H1 (cell line): ENCODE measurements at regions not wholly inside any gene's neighbourhood (a gene's known extent, or its start where the extent isn't known, plus 50 kb on each side); places are given as distances from the start of the nearest gene placed in this dataset.

ENCODE experiments used
- CTCF ChIA-PET: fragments of 300-600 bp; sonication (Branson Sonifier 250); formaldehyde crosslinking; loops from one replicate; lab custom pipeline; 2021; ENCODE audit not compliant: partially characterized antibody; lab: Charles Lee
- POLR2A ChIA-PET: fragments of 300-600 bp; sonication (Branson Sonifier 250); formaldehyde crosslinking; loops from one replicate; lab custom pipeline; 2021; ENCODE audit warnings: inconsistent platforms; ENCODE audit not compliant: partially characterized antibody; lab: Charles Lee
- DNase-seq, 2 experiments: peaks; one replicate each; pipeline versions ENCODE4 v3.0.0 to v3.0.0-alpha.2; 2010 to 2022; ENCODE audit warnings: low spot score in 2 of 2, low read depth in 1 of 2, mixed read lengths in 1 of 2
- FAIRE-seq: peaks from 2 replicates; lab custom pipeline; 2011; peaks lifted over from hg19 to GRCh38; lab: Jason Lieb, UNC
- H2AFZ ChIP-seq: 2 replicates; pipeline ENCODE4 v1.8.1; 2012; ENCODE audit warnings: low read length, inconsistent platforms
- H2AK5ac ChIP-seq: 2 replicates; pipeline ENCODE4 v1.6.1; 2013; ENCODE audit warnings: low read depth, low read length
- H2BK120ac ChIP-seq: replicated peaks from 2 replicates; pipeline ENCODE3; 2013; ENCODE audit warnings: low read depth, low read length, inconsistent platforms
- H2BK12ac ChIP-seq: 2 replicates; pipeline ENCODE4 v1.6.1; 2013; ENCODE audit warnings: low read depth, low read length
- H2BK15ac ChIP-seq: 2 replicates; pipeline ENCODE4 v1.6.1; 2013; ENCODE audit warnings: low read length
- H2BK20ac ChIP-seq: 2 replicates; pipeline ENCODE4 v1.6.1; 2013; ENCODE audit warnings: low read length
- H2BK5ac ChIP-seq: 2 replicates; pipeline ENCODE4 v1.6.1; 2013; ENCODE audit warnings: low read depth, low read length
- H3K14ac ChIP-seq: 2 replicates; pipeline ENCODE4 v1.6.1; 2013; ENCODE audit warnings: inconsistent platforms; ENCODE audit not compliant: insufficient read length
- H3K18ac ChIP-seq: 2 replicates; pipeline ENCODE4 v1.6.1; 2013; ENCODE audit warnings: low read length; ENCODE audit errors: extremely low read depth
- H3K23ac ChIP-seq: 2 replicates; pipeline ENCODE4 v1.6.1; 2013; ENCODE audit warnings: inconsistent platforms; ENCODE audit not compliant: insufficient read length
- H3K23me2 ChIP-seq: 2 replicates; pipeline ENCODE4 v1.6.1; 2013; ENCODE audit warnings: low read depth, low read length
- H3K27ac ChIP-seq: 2 replicates; pipeline ENCODE4 v1.6.1; 2011; ENCODE audit warnings: low read depth, low read length, inconsistent platforms
- H3K27me3 ChIP-seq, 4 experiments: replicated peaks in 1 of 4; 1 replicate in 1 of 4; 2 replicates in 3 of 4; pipeline versions ENCODE4 v1.6.1 to v1.8.1; 2011 to 2013; ENCODE audit warnings: low read length in 3 of 4, mild to moderate bottlenecking in 3 of 4, inconsistent platforms in 2 of 4, mixed read lengths in 2 of 4, moderate library complexity in 1 of 4; ENCODE audit not compliant: control insufficient read depth in 3 of 4, insufficient read depth in 3 of 4; ENCODE audit errors: extremely low read depth in 1 of 4
- H3K36me3 ChIP-seq, 4 experiments: 2 replicates each; pipeline versions ENCODE4 v1.6.1 to v1.8.1; 2011 to 2013; ENCODE audit warnings: mild to moderate bottlenecking in 4 of 4, low read length in 3 of 4, moderate library complexity in 2 of 4, control low read depth in 1 of 4, inconsistent platforms in 1 of 4; ENCODE audit not compliant: insufficient read depth in 4 of 4, control insufficient read depth in 2 of 4
- H3K4ac ChIP-seq: replicated peaks from 2 replicates; pipeline ENCODE3; 2013; ENCODE audit warnings: low read length, low read depth, mixed read lengths, inconsistent platforms; ENCODE audit not compliant: insufficient read length
- H3K4me1 ChIP-seq, 4 experiments: replicated peaks in 1 of 4; 1 replicate in 1 of 4; 2 replicates in 3 of 4; pipeline versions ENCODE4 v1.6.1 to v1.8.1; 2011 to 2013; ENCODE audit warnings: low read length in 3 of 4, inconsistent platforms in 2 of 4, mixed read lengths in 1 of 4; ENCODE audit not compliant: insufficient read depth in 4 of 4, control insufficient read depth in 3 of 4
- H3K4me2 ChIP-seq, 2 experiments: 2 replicates each; pipeline versions ENCODE4 v1.6.1 to v1.8.1; 2011 to 2013; ENCODE audit warnings: low read depth in 2 of 2, low read length in 2 of 2, control low read depth in 1 of 2, inconsistent platforms in 1 of 2, mild to moderate bottlenecking in 1 of 2; ENCODE audit not compliant: insufficient read depth in 1 of 2
- H3K4me3 ChIP-seq, 4 experiments: fragments of 200-600, 300-600 bp in 1 of 4; sonication (generic), shearing (Covaris generic), sonication (Bioruptor Twin) in 1 of 4; 2 replicates each; pipeline versions ENCODE4 v1.5.1 to v1.8.1; 2011 to 2016; ENCODE audit warnings: low read length in 4 of 4, low read depth in 3 of 4, control low read depth in 2 of 4, inconsistent platforms in 2 of 4, mild to moderate bottlenecking in 2 of 4, mixed read lengths in 1 of 4, moderate library complexity in 1 of 4; ENCODE audit not compliant: insufficient read depth in 2 of 4; ENCODE audit errors: extremely low read depth in 1 of 4
- H3K56ac ChIP-seq: replicated peaks from 2 replicates; pipeline ENCODE3; 2013; ENCODE audit warnings: low read depth, mild to moderate bottlenecking, mixed read lengths, low read length, inconsistent platforms; ENCODE audit not compliant: insufficient read length
- H3K79me1 ChIP-seq: 2 replicates; pipeline ENCODE4 v1.6.1; 2013; ENCODE audit warnings: low read depth, low read length, control low read depth
- H3K79me2 ChIP-seq, 2 experiments: 2 replicates each; pipeline versions ENCODE4 v1.6.1 to v1.8.1; 2012 to 2013; ENCODE audit warnings: low read length in 2 of 2, mild to moderate bottlenecking in 2 of 2, inconsistent platforms in 1 of 2; ENCODE audit not compliant: insufficient read depth in 2 of 2, control insufficient read depth in 1 of 2
- H3K9ac ChIP-seq, 4 experiments: replicated peaks in 1 of 4; 1 replicate in 1 of 4; 2 replicates in 3 of 4; pipeline versions ENCODE4 v1.6.1 to v1.8.1; 2011 to 2013; ENCODE audit warnings: low read depth in 3 of 4, low read length in 3 of 4, control low read depth in 2 of 4, mild to moderate bottlenecking in 2 of 4, moderate library complexity in 2 of 4, inconsistent platforms in 1 of 4; ENCODE audit errors: extremely low read depth in 1 of 4
- H3K9me3 ChIP-seq, 2 experiments: 2 replicates each; pipeline versions ENCODE4 v1.6.1 to v1.8.1; 2012 to 2013; ENCODE audit warnings: mild to moderate bottlenecking in 2 of 2, moderate library complexity in 2 of 2, control low read depth in 1 of 2, inconsistent platforms in 1 of 2, low read depth in 1 of 2, low read length in 1 of 2, mixed read lengths in 1 of 2; ENCODE audit not compliant: insufficient read depth in 2 of 2
- H4K20me1 ChIP-seq, 2 experiments: replicated peaks in 1 of 2; 2 replicates each; pipeline versions ENCODE3 to v1.8.1; 2011 to 2013; ENCODE audit warnings: inconsistent platforms in 2 of 2, low read length in 2 of 2, mild to moderate bottlenecking in 1 of 2; ENCODE audit not compliant: insufficient read depth in 2 of 2, control insufficient read depth in 1 of 2
- H4K5ac ChIP-seq: 2 replicates; pipeline ENCODE4 v1.6.1; 2013; ENCODE audit warnings: low read length, low read depth, mixed read lengths, inconsistent platforms; ENCODE audit not compliant: insufficient read length
- H4K8ac ChIP-seq: 2 replicates; pipeline ENCODE4 v1.8.0; 2013; ENCODE audit warnings: mild to moderate bottlenecking, moderate library complexity, low read length, inconsistent platforms; ENCODE audit not compliant: insufficient read depth; ENCODE audit errors: extremely low read depth
- H4K91ac ChIP-seq: replicated peaks from 2 replicates; pipeline ENCODE3; 2013; ENCODE audit warnings: low read length, mixed read lengths, inconsistent platforms; ENCODE audit not compliant: insufficient read length
- ATF2 ChIP-seq: IDR thresholded peaks from 2 replicates; pipeline ENCODE4 v1.6.1; 2012; ENCODE audit warnings: low read length, inconsistent platforms
- ATF3 ChIP-seq: IDR thresholded peaks from 2 replicates; pipeline ENCODE4 v1.6.1; 2011; ENCODE audit warnings: low read depth, mild to moderate bottlenecking, low read length; ENCODE audit not compliant: insufficient read depth
- JUN ChIP-seq: IDR thresholded peaks from 2 replicates; pipeline ENCODE4 v1.6.1; 2011; ENCODE audit warnings: low read depth, mild to moderate bottlenecking, improper control_type of control experiment, low read length
- KDM5A ChIP-seq: fragments of 200-600 bp; IDR thresholded peaks from 2 replicates; pipeline ENCODE4 v1.7.1; 2012; ENCODE audit warnings: mild to moderate bottlenecking, low read length, inconsistent platforms, mixed read lengths
- PHF8 ChIP-seq: fragments of 200-600 bp; sonication (generic); conservative IDR thresholded peaks from 2 replicates; pipeline ENCODE4 v1.7.1; 2012; ENCODE audit warnings: low read depth, mild to moderate bottlenecking, inconsistent platforms, low read length, moderate library complexity
- POLR2AphosphoS5 ChIP-seq: IDR thresholded peaks from 2 replicates; pipeline ENCODE4 v1.6.1; 2011; ENCODE audit warnings: low read depth, low read length
- POU5F1 ChIP-seq: IDR thresholded peaks from 2 replicates; pipeline ENCODE4 v1.6.1; 2011; ENCODE audit warnings: low read depth, mild to moderate bottlenecking, low read length, moderate library complexity
- RBBP5 ChIP-seq: IDR thresholded peaks from 2 replicates; pipeline ENCODE4 v1.7.1; 2012; ENCODE audit warnings: low read depth, mild to moderate bottlenecking, inconsistent platforms, low read length, moderate library complexity, borderline replicate concordance
- SIRT6 ChIP-seq: IDR thresholded peaks from one replicate; pipeline ENCODE4 v1.7.1; 2012; ENCODE audit warnings: low read length, inconsistent platforms
- SP2 ChIP-seq: IDR thresholded peaks from 2 replicates; pipeline ENCODE4 v1.6.1; 2012; ENCODE audit warnings: mild to moderate bottlenecking, low read length, inconsistent platforms
- SRF ChIP-seq: IDR thresholded peaks from 2 replicates; pipeline ENCODE4 v1.6.1; 2011; ENCODE audit warnings: mild to moderate bottlenecking, low read depth, low read length, moderate library complexity
- TAF1 ChIP-seq: IDR thresholded peaks from 2 replicates; pipeline ENCODE4 v1.6.1; 2011; ENCODE audit warnings: mild to moderate bottlenecking, low read depth, low read length
- TBP ChIP-seq: IDR thresholded peaks from 2 replicates; pipeline ENCODE4 v1.6.1; 2011; ENCODE audit warnings: low read depth, low read length, improper control_type of control experiment
- YY1 ChIP-seq: IDR thresholded peaks from 2 replicates; pipeline ENCODE4 v1.6.1; 2011; ENCODE audit warnings: low read depth, mild to moderate bottlenecking, low read length
- WGBS, 2 experiments: shearing (Covaris generic) in 1 of 2; methylation state at CpG; one replicate each; pipeline versions ENCODE4 v1.1.6 to v1.1.7; 2013 to 2015; ENCODE audit warnings: low lambda C conversion rate in 2 of 2, mixed read lengths in 2 of 2, inconsistent platforms in 1 of 2, low coverage in 1 of 2, missing lambda C conversion rate in 1 of 2; ENCODE audit not compliant: insufficient replicate concordance in 2 of 2, insufficient coverage in 1 of 2, insufficient read length in 1 of 2; ENCODE audit errors: extremely low coverage in 1 of 2, missing lambda C conversion rate in 1 of 2; 5-methylcytosine and 5-hydroxymethylcytosine counted together

GRCh38 chr13:33978653-33979052, 160.7 kb downstream of the RFC3 start:
- H2BK120ac ChIP-seq, result no peak overlapping the region
- H3K4ac ChIP-seq, result no peak overlapping the region
- H3K23me2 ChIP-seq, result no peaks in the 10 kb centered on the region
- no peak overlapping the region for H3K14ac ChIP-seq
- H4K91ac ChIP-seq, result no peak overlapping the region
- no peak for FAIRE-seq
- no peaks in the 10 kb centered on the region for H3K36me3 ChIP-seq
- POLR2A ChIA-PET, result no interaction called here
- no peaks in the 10 kb centered on the region for H3K27me3 ChIP-seq
- H3K56ac ChIP-seq, result no peak overlapping the region
- no peak overlapping the region for H3K18ac ChIP-seq
- no peak overlapping the region for H2BK5ac ChIP-seq
- no peak for DNase-seq
- no peaks in the 10 kb centered on the region for H3K79me1 ChIP-seq
- no peak overlapping the region for H2AFZ ChIP-seq
- H4K20me1 ChIP-seq, result no peaks in the 10 kb centered on the region
- no peak overlapping the region for H3K9ac ChIP-seq
- CTCF ChIA-PET, result no interaction called here
- H2BK20ac ChIP-seq, result no peak overlapping the region
- no peak overlapping the region for H3K23ac ChIP-seq
- H4K8ac ChIP-seq, result no peak overlapping the region
- no peak overlapping the region for H3K4me3 ChIP-seq
- no peaks in the 10 kb centered on the region for H3K9me3 ChIP-seq
- H3K4me2 ChIP-seq, result no peak overlapping the region
- 71% methylated on average over 3 of the region's 3 CpGs; no CpG with 5 or more reads in 1 of the 2 experiments for WGBS, 2 experiments
- H2BK12ac ChIP-seq, result no peak overlapping the region
- H2BK15ac ChIP-seq, result no peak overlapping the region
- H2AK5ac ChIP-seq, result no peak overlapping the region
- no peaks in the 10 kb centered on the region for H3K79me2 ChIP-seq
- H3K4me1 ChIP-seq, result no peaks in the 10 kb centered on the region
- H4K5ac ChIP-seq, result no peak overlapping the region
- H3K27ac ChIP-seq, result no peak overlapping the region
- no peak for TF ChIP-seq ATF2
- TF ChIP-seq KDM5A, result no peak
- TF ChIP-seq TAF1, result no peak
- no peak for TF ChIP-seq JUN
- TF ChIP-seq ATF3, result no peak
- no peak for TF ChIP-seq SIRT6
- TF ChIP-seq TBP, result no peak
- TF ChIP-seq SP2, result no peak
- no peak for TF ChIP-seq SRF
- TF ChIP-seq PHF8, result no peak
- TF ChIP-seq YY1, result no peak
- TF ChIP-seq RBBP5, result no peak
- no peak for TF ChIP-seq POU5F1
- TF ChIP-seq POLR2AphosphoS5, result no peak
